Uterus (tissue), 2 donors: ENCODE measurements at regions not wholly inside any gene's neighbourhood (a gene's known extent, or its start where the extent isn't known, plus 50 kb on each side); places are given as distances from the start of the nearest gene placed in this dataset.

Experiments
- POLR2A ChIP-seq, 2 donors: fragments of 450-650 bp; IDR thresholded peaks; one replicate each; pipeline ENCODE4 v1.6.1; 2016; ENCODE audit warnings: antibody characterized with exemption in 2 of 2, mild to moderate bottlenecking in 1 of 2, moderate library complexity in 1 of 2
- TF ChIP-seq, protein P1 (sequence below), 4 experiments: fragments of 200-600 bp in 2 of 4; fragments of 450-650 bp in 2 of 4; sonication (generic) in 2 of 4; IDR thresholded peaks; one replicate each; pipeline ENCODE4 v1.5.1; 2016 to 2019; ENCODE audit warnings: antibody characterized with exemption in 4 of 4, mild to moderate bottlenecking in 2 of 4, moderate library complexity in 1 of 4

DNA sequence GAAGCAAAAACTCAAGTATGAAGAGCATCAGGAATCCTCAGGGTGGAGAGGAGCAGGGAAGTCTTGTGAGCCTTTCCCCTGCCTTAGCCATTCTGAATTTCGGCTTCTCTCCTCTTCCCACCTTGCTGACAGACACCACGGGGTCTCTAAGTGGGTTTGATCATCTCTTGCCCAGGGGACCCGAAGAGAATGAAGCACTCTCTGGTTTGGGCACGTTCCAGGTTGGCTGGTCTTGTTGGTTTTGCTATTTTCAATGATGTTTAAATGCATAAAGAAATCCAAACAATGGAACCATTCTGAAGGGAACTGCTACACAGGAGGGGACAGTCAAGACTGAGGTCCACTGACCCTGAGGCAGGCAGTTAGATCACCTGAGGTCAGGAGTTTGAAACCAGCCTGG, 131.7 kb downstream of the PXDC1 start:
- TF ChIP-seq, protein P1, sequence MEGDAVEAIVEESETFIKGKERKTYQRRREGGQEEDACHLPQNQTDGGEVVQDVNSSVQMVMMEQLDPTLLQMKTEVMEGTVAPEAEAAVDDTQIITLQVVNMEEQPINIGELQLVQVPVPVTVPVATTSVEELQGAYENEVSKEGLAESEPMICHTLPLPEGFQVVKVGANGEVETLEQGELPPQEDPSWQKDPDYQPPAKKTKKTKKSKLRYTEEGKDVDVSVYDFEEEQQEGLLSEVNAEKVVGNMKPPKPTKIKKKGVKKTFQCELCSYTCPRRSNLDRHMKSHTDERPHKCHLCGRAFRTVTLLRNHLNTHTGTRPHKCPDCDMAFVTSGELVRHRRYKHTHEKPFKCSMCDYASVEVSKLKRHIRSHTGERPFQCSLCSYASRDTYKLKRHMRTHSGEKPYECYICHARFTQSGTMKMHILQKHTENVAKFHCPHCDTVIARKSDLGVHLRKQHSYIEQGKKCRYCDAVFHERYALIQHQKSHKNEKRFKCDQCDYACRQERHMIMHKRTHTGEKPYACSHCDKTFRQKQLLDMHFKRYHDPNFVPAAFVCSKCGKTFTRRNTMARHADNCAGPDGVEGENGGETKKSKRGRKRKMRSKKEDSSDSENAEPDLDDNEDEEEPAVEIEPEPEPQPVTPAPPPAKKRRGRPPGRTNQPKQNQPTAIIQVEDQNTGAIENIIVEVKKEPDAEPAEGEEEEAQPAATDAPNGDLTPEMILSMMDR (IDR thresholded peaks at IDR 0.05) = no peak
- no peak for TF ChIP-seq POLR2A (IDR thresholded peaks at IDR 0.05)
